Breast epithelium (tissue), 3 donors: ENCODE measurements at regions not wholly inside any gene's neighbourhood (a gene's known extent, or its start where the extent isn't known, plus 50 kb on each side); places are given as distances from the start of the nearest gene placed in this dataset.

Source experiments
- POLR2A ChIP-seq: fragments of 450-650 bp; IDR thresholded peaks from one replicate; pipeline ENCODE4 v1.6.1; 2016; ENCODE audit warnings: antibody characterized with exemption, mild to moderate bottlenecking, moderate library complexity
- POLR2AphosphoS5 ChIP-seq, 3 donors: sonication (generic); formaldehyde crosslinking; IDR thresholded peaks; one replicate each; pipeline ENCODE4 v1.6.1; 2017; ENCODE audit warnings: antibody characterized with exemption in 3 of 3
- TF ChIP-seq, protein P1 (sequence below), 3 donors: fragments of 450-650 bp; IDR thresholded peaks; one replicate each; pipeline ENCODE4 v1.5.1; 2016 to 2017; ENCODE audit warnings: antibody characterized with exemption in 3 of 3, mild to moderate bottlenecking in 3 of 3, moderate library complexity in 3 of 3

DNA sequence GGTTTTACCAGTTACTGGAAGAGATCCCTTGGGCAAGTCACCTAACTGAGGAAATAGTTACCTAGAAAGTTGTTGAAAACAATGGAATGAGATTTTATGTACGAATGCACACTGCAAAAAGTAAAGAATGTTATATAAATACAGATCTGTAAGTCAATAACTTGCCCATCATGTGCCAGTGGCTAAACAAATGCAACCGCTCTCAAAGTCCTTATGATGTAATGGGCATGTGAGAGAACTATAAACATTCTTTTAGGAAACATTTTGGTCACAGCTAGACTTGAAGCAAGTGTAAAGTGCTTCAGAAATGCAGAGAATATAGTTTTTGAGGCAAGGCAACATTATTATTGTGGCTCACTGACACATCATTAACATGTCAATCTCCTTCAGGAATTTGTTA is 1044.5 kb downstream of the TUSC7 start:
- TF ChIP-seq POLR2A (no peak), POLR2AphosphoS5 (IDR thresholded peaks at IDR 0.05) (no peak)
- TF ChIP-seq, protein P1, sequence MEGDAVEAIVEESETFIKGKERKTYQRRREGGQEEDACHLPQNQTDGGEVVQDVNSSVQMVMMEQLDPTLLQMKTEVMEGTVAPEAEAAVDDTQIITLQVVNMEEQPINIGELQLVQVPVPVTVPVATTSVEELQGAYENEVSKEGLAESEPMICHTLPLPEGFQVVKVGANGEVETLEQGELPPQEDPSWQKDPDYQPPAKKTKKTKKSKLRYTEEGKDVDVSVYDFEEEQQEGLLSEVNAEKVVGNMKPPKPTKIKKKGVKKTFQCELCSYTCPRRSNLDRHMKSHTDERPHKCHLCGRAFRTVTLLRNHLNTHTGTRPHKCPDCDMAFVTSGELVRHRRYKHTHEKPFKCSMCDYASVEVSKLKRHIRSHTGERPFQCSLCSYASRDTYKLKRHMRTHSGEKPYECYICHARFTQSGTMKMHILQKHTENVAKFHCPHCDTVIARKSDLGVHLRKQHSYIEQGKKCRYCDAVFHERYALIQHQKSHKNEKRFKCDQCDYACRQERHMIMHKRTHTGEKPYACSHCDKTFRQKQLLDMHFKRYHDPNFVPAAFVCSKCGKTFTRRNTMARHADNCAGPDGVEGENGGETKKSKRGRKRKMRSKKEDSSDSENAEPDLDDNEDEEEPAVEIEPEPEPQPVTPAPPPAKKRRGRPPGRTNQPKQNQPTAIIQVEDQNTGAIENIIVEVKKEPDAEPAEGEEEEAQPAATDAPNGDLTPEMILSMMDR (IDR thresholded peaks at IDR 0.05), result no peak
